Muscle of leg (tissue), 3 donors: ENCODE measurements at regions not wholly inside any gene's neighbourhood (a gene's known extent, or its start where the extent isn't known, plus 50 kb on each side); places are given as distances from the start of the nearest gene placed in this dataset.
"Not testable (repeated sequence)": the region's sequence is repeated elsewhere in the genome, so short reads cannot be mapped to it uniquely, and the experiment has no call there.

Source experiments
- DNase-seq: peaks from one replicate; pipeline ENCODE4 v3.0.0; 2013
- H3K27ac ChIP-seq: one replicate; pipeline ENCODE4 v1.5.1; 2013; ENCODE audit warnings: mild to moderate bottlenecking, low read length, control low read depth
- H3K27me3 ChIP-seq: one replicate; pipeline ENCODE4 v1.6.1; 2013; ENCODE audit warnings: low read length; ENCODE audit not compliant: control insufficient read depth, insufficient read depth
- H3K36me3 ChIP-seq: one replicate; pipeline ENCODE4 v1.6.1; 2013; ENCODE audit warnings: low read length; ENCODE audit not compliant: control insufficient read depth, insufficient read depth
- H3K4me1 ChIP-seq: one replicate; pipeline ENCODE4 v1.6.1; 2013; ENCODE audit warnings: low read length; ENCODE audit not compliant: control insufficient read depth, insufficient read depth
- H3K4me3 ChIP-seq: one replicate; pipeline ENCODE4 v1.5.1; 2013; ENCODE audit warnings: low read length, control low read depth
- H3K9me3 ChIP-seq: replicated peaks from 2 replicates; pipeline ENCODE4 v1.6.1; 2013; ENCODE audit warnings: low read depth, low read length; ENCODE audit not compliant: control insufficient read depth
- WGBS: methylation state at CpG from one replicate; pipeline ENCODE4 v1.1.5; 2013; ENCODE audit warnings: missing lambda C conversion rate; ENCODE audit not compliant: insufficient coverage; 5-methylcytosine and 5-hydroxymethylcytosine counted together

DNA sequence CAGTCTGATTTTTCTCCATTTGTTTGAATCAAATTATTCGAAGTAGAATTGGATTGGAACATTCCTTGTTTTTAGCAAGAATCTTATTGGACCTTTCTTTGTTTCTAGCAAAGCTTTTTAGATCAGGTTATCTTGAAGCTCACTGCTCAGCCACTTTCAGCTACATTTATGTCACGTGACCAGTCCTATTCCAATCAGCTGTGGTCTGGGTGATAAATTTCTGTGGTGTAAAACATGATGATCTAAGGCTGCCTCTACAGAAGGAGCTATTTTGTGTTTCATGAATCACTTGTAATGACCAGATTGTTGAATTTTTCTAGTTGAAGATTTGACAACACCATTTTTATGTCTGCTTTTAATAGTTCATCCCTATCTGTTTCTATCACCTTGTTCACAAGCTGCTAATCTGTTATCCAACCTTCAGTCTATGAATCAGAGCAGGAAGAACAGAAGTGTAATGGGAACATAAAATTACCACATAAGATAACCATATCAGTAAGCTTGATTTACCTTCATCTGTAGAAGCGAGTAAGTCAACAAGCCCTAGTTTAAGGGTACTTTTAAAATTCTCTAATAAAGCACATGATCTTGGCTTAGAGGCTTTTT lies 101.0 kb upstream of the MAP3K7 start:
- no peaks in the 10 kb centered on the region for H3K27me3 ChIP-seq
- no peaks in the 10 kb centered on the region for H3K9me3 ChIP-seq
- DNase-seq = no peak
- no CpG with 5 or more reads among the region's 3 CpGs for WGBS
- H3K4me1 ChIP-seq = no peaks in the 10 kb centered on the region
- H3K4me3 ChIP-seq = no peak overlapping the region
- no peaks in the 10 kb centered on the region for H3K36me3 ChIP-seq
- no peak overlapping the region for H3K27ac ChIP-seq

DNA sequence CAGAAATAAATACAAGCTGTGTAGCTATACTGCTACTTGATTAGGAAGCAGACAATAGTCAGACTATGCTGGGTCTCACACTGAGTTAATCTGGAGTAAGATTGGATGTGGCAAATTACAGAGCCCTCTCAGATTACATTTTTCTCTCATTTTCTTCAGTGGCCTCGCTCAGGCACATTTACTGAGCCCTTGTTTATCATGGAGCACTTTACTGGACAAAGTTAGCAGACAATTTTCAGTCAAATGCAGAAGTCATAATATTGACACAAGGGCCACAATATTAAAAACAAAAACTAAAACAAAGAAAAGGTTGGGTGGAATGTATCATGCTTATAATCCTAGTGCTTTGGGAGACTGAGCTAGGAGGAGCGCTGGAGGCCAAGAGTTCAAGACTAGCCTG lies 95.0 kb upstream of the MAP3K7 start:
- no peak overlapping the region for H3K27ac ChIP-seq
- no peaks in the 10 kb centered on the region for H3K4me1 ChIP-seq
- no peaks in the 10 kb centered on the region for H3K9me3 ChIP-seq
- no peaks in the 10 kb centered on the region for H3K36me3 ChIP-seq
- no peaks in the 10 kb centered on the region for H3K27me3 ChIP-seq
- no peak overlapping the region for H3K4me3 ChIP-seq
- 91% methylated on average over 1 of the region's 2 CpGs for WGBS
- DNase-seq = no peak

DNA sequence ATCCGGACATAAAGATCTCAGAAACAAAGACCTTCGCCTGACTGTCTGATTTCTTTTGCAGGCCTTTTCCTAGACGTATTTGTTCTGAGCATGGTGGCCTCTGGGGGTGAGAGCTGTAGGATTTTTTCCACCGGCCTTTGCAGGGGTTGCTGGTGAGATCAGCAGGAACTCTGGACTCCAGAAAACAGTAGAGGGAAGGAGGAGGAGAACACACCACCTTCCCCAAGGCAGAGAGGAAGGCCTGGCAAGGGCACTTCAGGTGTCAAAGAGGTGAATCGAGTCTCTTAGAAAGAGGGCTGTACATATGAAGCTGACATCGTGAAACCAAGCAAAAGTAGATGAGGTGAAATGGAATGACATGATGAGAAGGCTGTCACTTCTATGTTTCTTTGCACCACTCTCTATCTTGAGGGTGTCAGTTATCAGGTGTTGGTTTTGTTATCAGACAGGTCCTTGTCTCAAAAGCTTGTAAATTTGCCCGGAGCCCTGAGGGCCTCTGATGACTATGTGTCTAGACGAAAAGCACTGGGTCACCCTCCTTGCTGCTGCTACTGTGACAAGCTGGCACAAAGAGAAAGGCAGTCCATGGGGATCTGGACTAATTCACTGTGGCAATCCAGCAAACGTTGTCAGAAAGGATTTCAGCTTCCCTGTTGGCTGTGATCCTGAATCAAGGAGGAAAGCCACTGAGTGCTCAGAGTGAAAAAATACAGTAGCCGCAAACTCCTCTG lies 91.3 kb upstream of the MAP3K7 start:
- 68% methylated on average over 5 of the region's 10 CpGs for WGBS
- H3K36me3 ChIP-seq = no peaks in the 10 kb centered on the region
- H3K9me3 ChIP-seq = no peaks in the 10 kb centered on the region
- no peak overlapping the region for H3K4me3 ChIP-seq
- no peaks in the 10 kb centered on the region for H3K27me3 ChIP-seq
- no peaks in the 10 kb centered on the region for H3K4me1 ChIP-seq
- no peak overlapping the region for H3K27ac ChIP-seq
- peak; percentile 32 for DNase-seq

DNA sequence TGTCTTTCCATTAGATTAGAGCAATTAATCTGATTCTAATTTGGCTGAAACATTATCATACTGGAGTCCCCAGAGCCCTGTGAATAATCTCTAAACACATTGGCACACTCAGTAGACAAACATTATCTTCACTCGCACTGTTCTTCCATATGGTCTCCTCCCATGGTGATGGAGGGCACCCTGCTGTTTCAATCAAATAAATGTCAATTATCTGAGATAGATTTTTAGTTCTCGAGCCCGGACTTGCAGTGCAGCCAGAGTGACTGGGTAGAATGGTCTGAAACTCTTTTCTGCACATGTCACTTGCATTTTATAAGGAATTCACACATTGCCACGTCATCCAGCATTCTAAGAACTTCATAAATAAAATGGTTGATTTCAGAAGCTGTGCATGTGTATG lies 90.6 kb upstream of the MAP3K7 start:
- DNase-seq = no peak
- Histone ChIP-seq H3K9me3 (no peaks in the 10 kb centered on the region), H3K4me3 (no peak overlapping the region), H3K4me1 (no peaks in the 10 kb centered on the region), H3K36me3 (no peaks in the 10 kb centered on the region), H3K27ac (no peak overlapping the region), H3K27me3 (no peaks in the 10 kb centered on the region)
- no CpG with 5 or more reads among the region's 4 CpGs for WGBS

DNA sequence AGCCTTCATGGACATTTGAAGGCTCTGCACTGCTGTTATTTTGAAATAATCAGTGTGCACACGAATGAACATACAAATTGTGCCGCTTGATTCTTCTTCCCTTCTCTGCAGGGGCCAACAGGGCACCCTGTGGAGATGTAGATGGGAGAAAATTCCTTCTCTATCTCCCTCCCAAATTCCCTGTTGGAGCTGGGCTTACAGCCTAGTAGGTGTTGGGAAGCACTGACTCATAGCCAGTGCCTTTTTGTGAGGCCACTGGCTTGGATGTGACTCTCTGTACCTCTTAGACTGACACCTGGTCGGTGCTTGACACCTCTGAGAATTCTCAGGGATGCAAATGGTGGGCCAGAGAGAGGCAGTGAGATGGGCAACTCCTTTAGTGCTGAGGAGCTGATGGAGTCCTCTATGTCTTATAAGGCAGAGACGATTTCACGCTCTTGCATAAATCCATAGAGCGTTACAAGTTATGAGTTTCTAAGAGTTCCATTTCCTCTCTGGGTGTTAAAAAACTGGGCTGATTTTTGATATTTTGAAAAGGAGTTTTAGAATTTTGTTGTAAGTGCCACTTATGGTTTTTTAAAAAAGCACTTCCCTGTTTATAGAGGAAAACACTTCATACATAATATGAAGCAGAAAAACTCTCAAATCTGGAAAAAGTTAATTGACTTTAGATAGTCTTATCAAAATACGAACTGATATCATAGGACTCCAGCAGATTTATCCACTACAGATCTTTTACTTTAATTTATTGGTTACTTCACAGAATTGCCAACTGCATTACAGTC lies 89.8 kb upstream of the MAP3K7 start:
- H3K4me1 ChIP-seq = no peaks in the 10 kb centered on the region
- no peak overlapping the region for H3K4me3 ChIP-seq
- no peaks in the 10 kb centered on the region for H3K36me3 ChIP-seq
- H3K9me3 ChIP-seq = no peaks in the 10 kb centered on the region
- 11% methylated on average over 1 of the region's 7 CpGs for WGBS
- no peak for DNase-seq
- H3K27ac ChIP-seq = no peak overlapping the region
- no peaks in the 10 kb centered on the region for H3K27me3 ChIP-seq

DNA sequence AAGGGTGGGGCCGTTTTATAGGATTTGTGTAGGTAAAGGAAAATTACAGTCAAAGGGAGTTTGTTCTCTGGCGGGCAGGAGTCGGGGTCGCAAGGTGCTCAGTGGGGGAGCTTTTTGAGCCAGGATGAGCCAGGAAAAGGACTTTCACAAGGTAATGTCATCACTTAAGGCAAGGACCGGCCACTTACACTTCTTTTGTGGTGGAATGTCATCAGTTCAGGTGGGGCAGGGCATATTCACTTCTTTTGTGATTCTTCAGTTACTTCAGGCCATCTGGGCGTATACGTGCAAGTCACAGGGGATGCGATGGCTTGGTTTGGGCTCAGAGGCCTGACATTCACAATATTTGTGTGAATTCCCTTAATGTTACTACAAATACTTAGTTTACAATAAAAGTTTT lies 88.2 kb upstream of the MAP3K7 start:
- H3K27me3 ChIP-seq, H3K4me3 ChIP-seq, H3K27ac ChIP-seq, H3K9me3 ChIP-seq, DNase-seq, H3K4me1 ChIP-seq, H3K36me3 ChIP-seq: not testable (repeated sequence)
- no CpG with 5 or more reads among the region's 8 CpGs for WGBS

DNA sequence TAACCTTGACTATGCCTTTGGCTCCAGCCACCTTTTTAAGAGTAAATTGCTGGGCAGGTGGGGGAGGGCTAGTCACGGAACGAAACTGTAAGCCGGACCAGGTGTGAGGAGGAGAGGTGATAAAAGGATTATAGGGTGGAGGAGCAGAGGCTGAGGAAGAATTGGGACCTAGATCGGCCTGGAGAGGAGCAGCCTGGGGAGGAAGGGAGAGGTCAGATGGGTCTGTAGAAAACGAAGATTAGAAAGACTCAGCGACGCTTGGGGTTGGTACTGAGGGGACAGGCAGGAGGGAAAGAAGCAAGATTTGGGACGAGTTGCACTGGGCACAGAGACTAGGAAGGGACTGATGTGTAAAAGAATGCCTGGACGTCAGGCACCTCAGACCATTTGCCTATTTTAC lies 87.2 kb upstream of the MAP3K7 start:
- WGBS = 58% methylated on average over 7 of the region's 9 CpGs
- H3K9me3 ChIP-seq, H3K4me1 ChIP-seq, H3K27ac ChIP-seq, H3K36me3 ChIP-seq, H3K27me3 ChIP-seq, DNase-seq, H3K4me3 ChIP-seq: not testable (repeated sequence)

DNA sequence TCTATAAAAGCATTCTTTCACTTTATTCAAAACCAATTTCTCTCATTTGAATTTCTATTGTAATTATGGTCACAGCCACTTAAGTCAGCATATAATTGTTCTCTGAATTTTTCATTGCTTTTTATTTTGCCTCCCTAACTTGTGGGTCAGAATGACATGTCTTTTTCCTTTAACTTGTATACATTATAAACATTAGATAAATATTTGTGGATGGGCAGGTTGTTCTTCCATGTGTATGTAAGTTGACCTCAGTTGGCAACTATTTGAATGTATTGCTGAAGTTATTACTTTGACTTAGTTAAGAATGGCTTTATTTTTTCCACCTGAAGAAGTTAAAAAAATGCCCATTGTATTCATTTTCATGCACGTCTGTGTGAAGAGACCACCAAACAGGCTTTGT lies 83.0 kb upstream of the MAP3K7 start:
- Histone ChIP-seq H3K4me3 (no peak overlapping the region), H3K27me3 (no peaks in the 10 kb centered on the region), H3K9me3 (no peaks in the 10 kb centered on the region), H3K36me3 (no peaks in the 10 kb centered on the region), H3K4me1 (no peaks in the 10 kb centered on the region), H3K27ac (no peak overlapping the region)
- DNase-seq = no peak
- WGBS = 100% methylated on average over 1 of the region's 1 CpG

DNA sequence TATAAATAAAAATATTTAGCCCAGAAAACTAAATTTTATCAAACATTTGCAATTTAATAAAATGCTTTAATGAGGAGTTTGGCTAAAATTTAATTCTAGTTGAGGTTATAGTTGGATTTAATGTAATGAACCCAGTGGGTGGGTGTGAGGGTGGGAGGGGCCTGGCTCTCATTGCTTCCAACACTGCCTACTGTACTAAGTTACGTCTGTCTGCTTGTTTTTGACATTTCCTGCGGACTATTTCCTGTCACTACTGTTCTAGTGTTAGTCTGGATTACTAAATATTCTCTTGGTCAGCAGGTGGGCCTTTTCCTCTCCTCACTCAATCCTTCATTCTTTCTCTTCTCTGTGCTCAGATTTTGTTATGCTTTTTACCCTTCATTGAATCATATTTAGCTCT lies 82.5 kb upstream of the MAP3K7 start:
- no peak for DNase-seq
- Histone ChIP-seq H3K27ac (no peak overlapping the region), H3K4me3 (no peak overlapping the region), H3K9me3 (no peaks in the 10 kb centered on the region), H3K4me1 (no peaks in the 10 kb centered on the region), H3K36me3 (no peaks in the 10 kb centered on the region), H3K27me3 (no peaks in the 10 kb centered on the region)
- WGBS = no CpG with 5 or more reads among the region's 2 CpGs

DNA sequence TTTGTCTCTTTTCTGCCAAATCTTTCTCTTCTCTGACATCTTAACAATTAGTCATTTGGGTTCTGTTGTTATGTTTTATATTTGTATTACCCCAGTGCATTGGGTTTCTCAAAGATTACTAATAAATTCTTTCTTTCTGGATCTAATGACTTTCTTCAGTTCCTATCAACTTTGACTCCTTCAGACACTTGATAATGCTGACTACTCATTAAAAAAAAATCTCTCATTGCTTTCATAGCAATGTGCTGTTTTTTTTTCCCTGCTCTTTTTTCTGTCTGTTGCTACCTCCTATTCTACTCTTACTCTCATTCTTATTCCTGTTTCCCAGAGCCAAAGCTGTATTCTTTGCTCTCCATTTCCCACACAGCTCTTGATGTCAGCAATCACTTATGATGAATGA lies 81.3 kb upstream of the MAP3K7 start:
- no peaks in the 10 kb centered on the region for H3K9me3 ChIP-seq
- H3K27ac ChIP-seq = no peak overlapping the region
- DNase-seq = no peak
- no peak overlapping the region for H3K4me3 ChIP-seq
- H3K36me3 ChIP-seq = no peaks in the 10 kb centered on the region
- H3K27me3 ChIP-seq = no peaks in the 10 kb centered on the region
- no peaks in the 10 kb centered on the region for H3K4me1 ChIP-seq
